Stimulated activated CD4-positive, alpha-beta T cell treated with anti-CD3 and anti-CD28 coated beads, Interleukin-12 subunit alpha, Interleukin-12 subunit beta, amount 100 ng/mL, for 4 hours (primary cell): ENCODE measurements at regions not wholly inside any gene's neighbourhood (a gene's known extent, or its start where the extent isn't known, plus 50 kb on each side); places are given as distances from the start of the nearest gene placed in this dataset.

ENCODE experiments used
- DNase-seq: peaks from one replicate; pipeline ENCODE4 v3.0.0-alpha.2; 2020

- DNase-seq: no peak
These were observed 138.0 kb upstream of the GLI2 start for GRCh38 chr2:120597595-120598193.

- DNase-seq: no peak
These were observed 137.3 kb upstream of the GLI2 start for GRCh38 chr2:120598416-120598815.

- no peak for DNase-seq
These were observed 136.6 kb upstream of the GLI2 start for GRCh38 chr2:120599072-120599471.

GRCh38 chr2:120599656-120600055 is 136.0 kb upstream of the GLI2 start:
- no peak for DNase-seq

- no peak for DNase-seq
These were observed 135.3 kb upstream of the GLI2 start for GRCh38 chr2:120600335-120600734.

- DNase-seq: no peak
These were observed 134.9 kb upstream of the GLI2 start for GRCh38 chr2:120600786-120601185.

- DNase-seq: no peak
These were observed 134.1 kb upstream of the GLI2 start for GRCh38 chr2:120601566-120601965.

GRCh38 chr2:120602251-120602650 is 133.4 kb upstream of the GLI2 start:
- no peak for DNase-seq

- DNase-seq: no peak
These were observed 130.9 kb upstream of the GLI2 start for GRCh38 chr2:120604767-120605166.

- no peak for DNase-seq
These were observed 130.3 kb upstream of the GLI2 start for GRCh38 chr2:120605231-120605935.

GRCh38 chr2:120606280-120606679 is 129.4 kb upstream of the GLI2 start:
- DNase-seq: no peak

GRCh38 chr2:120606931-120607330 is 128.7 kb upstream of the GLI2 start:
- DNase-seq: no peak

GRCh38 chr2:120607506-120607905 is 128.2 kb upstream of the GLI2 start:
- DNase-seq: no peak

- DNase-seq: no peak
These were observed 127.7 kb upstream of the GLI2 start for GRCh38 chr2:120607996-120608395.

- DNase-seq: no peak
These were observed 125.8 kb upstream of the GLI2 start for GRCh38 chr2:120609826-120610395.

- no peak for DNase-seq
These were observed 124.7 kb upstream of the GLI2 start for GRCh38 chr2:120611016-120611415.

- no peak for DNase-seq
These were observed 123.7 kb upstream of the GLI2 start for GRCh38 chr2:120611961-120612360.

- no peak for DNase-seq
These were observed 123.2 kb upstream of the GLI2 start for GRCh38 chr2:120612471-120612870.

- no peak for DNase-seq
These were observed 122.7 kb upstream of the GLI2 start for GRCh38 chr2:120612931-120613330.

- DNase-seq: no peak
These were observed 121.7 kb upstream of the GLI2 start for GRCh38 chr2:120613742-120614571.

GRCh38 chr2:120614901-120615300 is 120.8 kb upstream of the GLI2 start:
- no peak for DNase-seq

- DNase-seq: no peak
These were observed 119.4 kb upstream of the GLI2 start for GRCh38 chr2:120616261-120616660.

GRCh38 chr2:120617055-120617454 is 118.6 kb upstream of the GLI2 start:
- no peak for DNase-seq

GRCh38 chr2:120618830-120619229 is 116.8 kb upstream of the GLI2 start:
- no peak for DNase-seq
